A549 (cell line): ENCODE measurements at regions not wholly inside any gene's neighbourhood (a gene's known extent, or its start where the extent isn't known, plus 50 kb on each side); places are given as distances from the start of the nearest gene placed in this dataset.

Experiments
- BCL3 ChIP-seq: fragments of >200 bp; sonication (Bioruptor Twin); formaldehyde crosslinking; IDR thresholded peaks from 3 replicates; pipeline ENCODE4 v1.6.1; 2016
- CTCF ChIP-seq: fragments of >200 bp; sonication (Bioruptor Twin); formaldehyde crosslinking; IDR thresholded peaks from 3 replicates; pipeline ENCODE4 v1.5.1; 2016
- EP300 ChIP-seq, 2 experiments: fragments of >200 bp; sonication (Bioruptor Twin); formaldehyde crosslinking; IDR thresholded peaks; 2 replicates in 1 of 2; 3 replicates in 1 of 2; pipeline ENCODE4 v1.6.1; 2016 to 2017
- ESRRA ChIP-seq: fragments of 150-350 bp; IDR thresholded peaks from 2 replicates; pipeline ENCODE4 v1.6.1; 2014; ENCODE audit warnings: mild to moderate bottlenecking, low read length, borderline replicate concordance
- HOXA7 ChIP-seq: fragments of 250-450 bp; sonication (Bioruptor Pico); IDR thresholded peaks from 2 replicates; pipeline ENCODE4 v1.5.0; 2020; ENCODE audit warnings: mild to moderate bottlenecking, moderate library complexity
- MAX ChIP-seq: IDR thresholded peaks from 2 replicates; pipeline ENCODE4 v1.6.1; 2012
- MYC ChIP-seq: IDR thresholded peaks from 2 replicates; pipeline ENCODE4 v1.6.1; 2012; ENCODE audit warnings: mild to moderate bottlenecking, inconsistent platforms, low read length, improper control_type of control experiment, borderline replicate concordance
- NR3C1 ChIP-seq: fragments of >200 bp; sonication (Bioruptor Twin); formaldehyde crosslinking; IDR thresholded peaks from 3 replicates; pipeline ENCODE4 v1.6.1; 2017
- POLR2A ChIP-seq: IDR thresholded peaks from 2 replicates; pipeline ENCODE4 v1.6.1; 2012; ENCODE audit warnings: mild to moderate bottlenecking, low read length
- RAD21 ChIP-seq, 2 experiments: fragments of >200 bp in 1 of 2; sonication (Bioruptor Twin) in 1 of 2; formaldehyde crosslinking in 1 of 2; IDR thresholded peaks in 1 of 2; conservative IDR thresholded peaks in 1 of 2; 2 replicates in 1 of 2; 3 replicates in 1 of 2; pipeline ENCODE4 v1.6.1; 2012 to 2018; ENCODE audit warnings: inconsistent platforms in 1 of 2
- RCOR1 ChIP-seq: fragments of 150-350 bp; IDR thresholded peaks from 2 replicates; pipeline ENCODE4 v1.6.1; 2014; ENCODE audit warnings: antibody characterized with exemption, low read length, low read depth
- RFX5 ChIP-seq: fragments of 450-650 bp; IDR thresholded peaks from 2 replicates; pipeline ENCODE4 v1.7.1; 2014; ENCODE audit warnings: antibody characterized with exemption, mild to moderate bottlenecking, moderate library complexity

DNA sequence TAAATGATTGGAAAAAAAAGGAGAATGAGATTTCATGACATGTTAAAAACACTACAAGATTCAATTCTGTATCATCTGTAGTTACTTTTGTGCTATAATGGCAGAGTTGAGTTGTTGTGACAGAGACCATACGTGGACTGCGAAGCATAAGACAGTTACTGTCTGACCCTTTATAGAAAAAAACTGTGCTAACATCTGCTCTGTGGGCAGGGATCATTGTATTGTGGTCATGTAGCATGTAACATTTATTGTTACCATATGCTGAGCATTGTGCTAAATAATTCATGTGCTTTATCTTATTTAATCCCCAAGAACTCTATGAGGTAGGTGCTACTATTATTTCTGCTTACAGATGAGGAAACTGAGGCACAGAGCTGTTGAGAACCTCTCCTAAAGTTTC is 147.3 kb upstream of the HMHB1 start:
- TF ChIP-seq HOXA7: no peak
- no peak for TF ChIP-seq CTCF
- no peak for TF ChIP-seq ESRRA
- no peak for TF ChIP-seq POLR2A
- no peak for TF ChIP-seq BCL3
- no peak for TF ChIP-seq RCOR1
- TF ChIP-seq RAD21 (conservative IDR thresholded peaks at IDR 0.05 in 1 of 2, IDR thresholded peaks at IDR 0.05 in 1 of 2): no peak
- TF ChIP-seq EP300 (IDR thresholded peaks at IDR 0.05): no peak
- no peak for TF ChIP-seq RFX5
- TF ChIP-seq MYC: no peak
- no peak for TF ChIP-seq NR3C1
- no peak for TF ChIP-seq MAX
